CD4-positive, alpha-beta T cell (primary cell): ENCODE measurements at regions not wholly inside any gene's neighbourhood (a gene's known extent, or its start where the extent isn't known, plus 50 kb on each side); places are given as distances from the start of the nearest gene placed in this dataset.

Source experiments
- ATAC-seq: fragments of 200-7000 bp; cut with Tn5 transposase; one replicate; pipeline ENCODE4 v1.10.0; 2022; ENCODE audit warnings: mild to moderate bottlenecking; ENCODE audit not compliant: poor library complexity
- CTCF ChIA-PET: fragments of 350-600 bp; sonication (Branson Sonifier 250); formaldehyde crosslinking; loops from one replicate; lab custom pipeline; 2021; ENCODE audit warnings: antibody characterized with exemption, inconsistent platforms; lab: Charles Lee
- POLR2A ChIA-PET: fragments of 350-600 bp; sonication (Branson Sonifier 250); formaldehyde crosslinking; loops from one replicate; lab custom pipeline; 2021; ENCODE audit warnings: antibody characterized with exemption, inconsistent platforms; lab: Charles Lee
- DNase-seq, 14 experiments: peaks; one replicate each; pipeline ENCODE4 v3.0.0-alpha.2; 2013 to 2020; ENCODE audit warnings: mixed read lengths in 2 of 14
- H3K27ac ChIP-seq, 2 donors: one replicate each; pipeline versions ENCODE4 v1.5.1 to v1.7.0; 2013; ENCODE audit warnings: low read length in 2 of 2, low read depth in 1 of 2, mild to moderate bottlenecking in 1 of 2
- H3K27me3 ChIP-seq, 2 experiments: 1 replicate in 1 of 2; 2 replicates in 1 of 2; pipeline versions ENCODE4 v1.6.1 to v1.7.0; 2013; ENCODE audit warnings: low read length in 2 of 2, control low read depth in 1 of 2, mild to moderate bottlenecking in 1 of 2, moderate library complexity in 1 of 2; ENCODE audit not compliant: insufficient read depth in 2 of 2, control insufficient read depth in 1 of 2
- H3K36me3 ChIP-seq: one replicate; pipeline ENCODE4 v1.6.1; 2013; ENCODE audit warnings: low read length, control low read depth; ENCODE audit not compliant: insufficient read depth
- H3K4me1 ChIP-seq: one replicate; pipeline ENCODE4 v1.6.1; 2013; ENCODE audit warnings: low read length, control low read depth; ENCODE audit not compliant: insufficient read depth
- H3K4me3 ChIP-seq: one replicate; pipeline ENCODE4 v1.5.1; 2013; ENCODE audit warnings: mild to moderate bottlenecking, low read length, moderate library complexity
- H3K9me3 ChIP-seq, 2 experiments: 1 replicate in 1 of 2; 2 replicates in 1 of 2; pipeline versions ENCODE4 v1.6.1 to v1.7.0; 2013; ENCODE audit warnings: low read length in 2 of 2, mild to moderate bottlenecking in 2 of 2, control low read depth in 1 of 2, moderate library complexity in 1 of 2; ENCODE audit not compliant: control insufficient read depth in 1 of 2, insufficient read depth in 1 of 2
- H3K27ac Mint-ChIP-seq: one replicate; pipeline ENCODE4 v1.8.0; 2020; ENCODE audit warnings: mixed read lengths
- H3K27me3 Mint-ChIP-seq: one replicate; pipeline ENCODE4 v1.8.0; 2021; ENCODE audit warnings: mixed read lengths
- H3K36me3 Mint-ChIP-seq: one replicate; pipeline ENCODE4 v1.8.0; 2021; ENCODE audit warnings: low read depth, mixed read lengths
- H3K4me1 Mint-ChIP-seq: one replicate; pipeline ENCODE4 v1.8.0; 2021; ENCODE audit warnings: low read depth, mixed read lengths
- H3K4me3 Mint-ChIP-seq: one replicate; pipeline ENCODE4 v1.8.0; 2020; ENCODE audit warnings: mild to moderate bottlenecking, mixed read lengths
- H3K9me3 Mint-ChIP-seq: one replicate; pipeline ENCODE4 v1.8.0; 2020; ENCODE audit warnings: mixed read lengths
- CTCF ChIP-seq: fragments of 200-600 bp; IDR thresholded peaks from one replicate; pipeline ENCODE4 v1.8.0; 2022; ENCODE audit warnings: antibody characterized with exemption, mild to moderate bottlenecking
- intact Hi-C, 2 experiments: fragments of 100-400 bp; cut with DNase I in 1 of 2; cut with micrococcal nuclease in 1 of 2; formaldehyde crosslinking; loops; one replicate each; pipeline versions ENCODE4 v1.15.1 to v1.9.0; 2023 to 2025; cut with DNase I, micrococcal nuclease

GRCh38 chr17:62913991-62914570 lies 52.0 kb upstream of the TANC2 start:
- no peak for DNase-seq
- H3K9me3 Mint-ChIP-seq: no peaks in the 10 kb centered on the region
- Histone ChIP-seq H3K27me3 (no peaks in the 10 kb centered on the region), H3K36me3 (no peaks in the 10 kb centered on the region), H3K4me1 (no peaks in the 10 kb centered on the region), H3K4me3 (no peak overlapping the region), H3K9me3 (no peaks in the 10 kb centered on the region), H3K27ac (no peak overlapping the region)
- POLR2A ChIA-PET: no interaction called here
- H3K27ac Mint-ChIP-seq: no peak overlapping the region
- intact Hi-C loops: no loop called here
- CTCF ChIA-PET: no interaction called here
- no peaks in the 10 kb centered on the region for H3K4me1 Mint-ChIP-seq
- no peak for ATAC-seq
- peaks cover 29% of the 10 kb centered on the region for H3K27me3 Mint-ChIP-seq
- no peak overlapping the region for H3K4me3 Mint-ChIP-seq
- TF ChIP-seq CTCF: no peak
- H3K36me3 Mint-ChIP-seq: no peaks in the 10 kb centered on the region

- H3K9me3 ChIP-seq: no peaks in the 10 kb centered on the region
- no peaks in the 10 kb centered on the region for H3K36me3 ChIP-seq
- Mint-ChIP-seq H3K27me3 (peaks cover 38% of the 10 kb centered on the region), H3K4me1 (no peaks in the 10 kb centered on the region), H3K27ac (no peak overlapping the region), H3K4me3 (no peak overlapping the region), H3K9me3 (no peaks in the 10 kb centered on the region), H3K36me3 (no peaks in the 10 kb centered on the region)
- ATAC-seq (no peak), DNase-seq (no peak)
- no peaks in the 10 kb centered on the region for H3K4me1 ChIP-seq
- no peak overlapping the region for H3K4me3 ChIP-seq
- H3K27me3 ChIP-seq: peaks cover 0 to 1% of the 10 kb centered on the region in 2 experiments
- no peak for TF ChIP-seq CTCF
- ChIA-PET POLR2A (no interaction called here), CTCF (no interaction called here)
- intact Hi-C loops: no loop called here
- no peak overlapping the region for H3K27ac ChIP-seq
These were observed 53.7 kb upstream of the TANC2 start for GRCh38 chr17:62912363-62912762.

- peaks cover 35% of the 10 kb centered on the region for H3K27me3 Mint-ChIP-seq
- Histone ChIP-seq H3K27ac (no peak overlapping the region), H3K4me3 (no peak overlapping the region), H3K36me3 (no peaks in the 10 kb centered on the region), H3K4me1 (no peaks in the 10 kb centered on the region), H3K27me3 (peaks cover 0 to 7% of the 10 kb centered on the region in 2 experiments), H3K9me3 (no peaks in the 10 kb centered on the region)
- no peak overlapping the region for H3K27ac Mint-ChIP-seq
- intact Hi-C loops: no loop called here
- H3K4me3 Mint-ChIP-seq: no peak overlapping the region
- ChIA-PET CTCF (no interaction called here), POLR2A (no interaction called here)
- no peak for DNase-seq
- H3K4me1 Mint-ChIP-seq: no peaks in the 10 kb centered on the region
- TF ChIP-seq CTCF: no peak
- H3K36me3 Mint-ChIP-seq: no peaks in the 10 kb centered on the region
- ATAC-seq: no peak
- H3K9me3 Mint-ChIP-seq: no peaks in the 10 kb centered on the region
These were observed 54.9 kb upstream of the TANC2 start for GRCh38 chr17:62911114-62911513.
